Ishikawa (cell line): ENCODE measurements at regions not wholly inside any gene's neighbourhood (a gene's known extent, or its start where the extent isn't known, plus 50 kb on each side); places are given as distances from the start of the nearest gene placed in this dataset.

Source experiments
- CEBPB ChIP-seq: IDR thresholded peaks from 2 replicates; pipeline ENCODE4 v1.6.1; 2012
- CREB1 ChIP-seq: IDR thresholded peaks from 2 replicates; pipeline ENCODE4 v1.6.1; 2012; ENCODE audit warnings: low read depth
- EGR1 ChIP-seq: IDR thresholded peaks from 2 replicates; pipeline ENCODE4 v1.6.1; 2012
- EP300 ChIP-seq: IDR thresholded peaks from 2 replicates; pipeline ENCODE4 v1.6.1; 2012; ENCODE audit warnings: borderline replicate concordance
- FOXM1 ChIP-seq: IDR thresholded peaks from 2 replicates; pipeline ENCODE4 v1.6.1; 2012; ENCODE audit warnings: low read depth, borderline replicate concordance
- NFIC ChIP-seq: IDR thresholded peaks from 2 replicates; pipeline ENCODE4 v1.6.1; 2012
- RAD21 ChIP-seq: IDR thresholded peaks from 2 replicates; pipeline ENCODE4 v1.6.1; 2012; ENCODE audit warnings: low read depth
- TAF1 ChIP-seq: IDR thresholded peaks from 2 replicates; pipeline ENCODE4 v1.6.1; 2012; ENCODE audit warnings: low read depth, mild to moderate bottlenecking
- TCF12 ChIP-seq: IDR thresholded peaks from 2 replicates; pipeline ENCODE4 v1.6.1; 2012; ENCODE audit warnings: low read depth
- TEAD4 ChIP-seq: IDR thresholded peaks from 2 replicates; pipeline ENCODE4 v1.6.1; 2012
- YY1 ChIP-seq: IDR thresholded peaks from 2 replicates; pipeline ENCODE4 v1.6.1; 2012; ENCODE audit warnings: low read depth
- ZBTB7A ChIP-seq: IDR thresholded peaks from 2 replicates; pipeline ENCODE4 v1.6.1; 2012; ENCODE audit warnings: low read depth
- TF ChIP-seq, protein P1 (sequence below): IDR thresholded peaks from 2 replicates; pipeline ENCODE4 v1.6.1; 2012
- TF ChIP-seq, protein P2 (sequence below): IDR thresholded peaks from 2 replicates; pipeline ENCODE4 v1.6.1; 2012

DNA sequence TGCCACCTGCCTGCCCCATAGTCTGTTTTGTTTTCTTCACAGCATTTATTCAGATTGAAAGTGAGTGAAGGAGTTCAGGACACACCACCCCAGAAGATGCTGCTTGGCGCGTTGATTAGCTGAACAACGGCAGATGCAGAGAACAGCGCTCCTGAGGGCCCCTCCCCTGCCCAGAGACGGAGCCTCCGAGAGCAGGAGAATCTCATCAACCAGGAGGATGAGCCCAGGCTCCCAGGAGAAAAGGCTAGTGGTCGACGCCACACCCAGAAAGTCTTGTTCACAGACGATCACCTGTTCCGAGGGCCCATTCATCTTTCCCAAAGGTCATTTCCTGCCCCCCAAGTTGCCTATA, 180.4 kb upstream of the PPP1R26 start:
- TF ChIP-seq RAD21 (no peak), TEAD4 (no peak), EGR1 (no peak), FOXM1 (no peak), CREB1 (no peak)

- TF ChIP-seq CEBPB (no peak), ZBTB7A (no peak), TAF1 (no peak), TEAD4 (no peak), EGR1 (no peak), EP300 (no peak), RAD21 (no peak), CREB1 (no peak), TCF12 (no peak)
Observed at GRCh38 chr9:135299651-135300345, 179.8 kb upstream of the PPP1R26 start.

- TF ChIP-seq, protein P1, sequence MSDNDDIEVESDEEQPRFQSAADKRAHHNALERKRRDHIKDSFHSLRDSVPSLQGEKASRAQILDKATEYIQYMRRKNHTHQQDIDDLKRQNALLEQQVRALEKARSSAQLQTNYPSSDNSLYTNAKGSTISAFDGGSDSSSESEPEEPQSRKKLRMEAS, result no peak
- no peak for TF ChIP-seq YY1
- no peak for TF ChIP-seq FOXM1
- no peak for TF ChIP-seq NFIC
- no peak for TF ChIP-seq CEBPB
- TF ChIP-seq TCF12, result no peak
Observed at GRCh38 chr9:135300346-135301141, 179.0 kb upstream of the PPP1R26 start.

DNA sequence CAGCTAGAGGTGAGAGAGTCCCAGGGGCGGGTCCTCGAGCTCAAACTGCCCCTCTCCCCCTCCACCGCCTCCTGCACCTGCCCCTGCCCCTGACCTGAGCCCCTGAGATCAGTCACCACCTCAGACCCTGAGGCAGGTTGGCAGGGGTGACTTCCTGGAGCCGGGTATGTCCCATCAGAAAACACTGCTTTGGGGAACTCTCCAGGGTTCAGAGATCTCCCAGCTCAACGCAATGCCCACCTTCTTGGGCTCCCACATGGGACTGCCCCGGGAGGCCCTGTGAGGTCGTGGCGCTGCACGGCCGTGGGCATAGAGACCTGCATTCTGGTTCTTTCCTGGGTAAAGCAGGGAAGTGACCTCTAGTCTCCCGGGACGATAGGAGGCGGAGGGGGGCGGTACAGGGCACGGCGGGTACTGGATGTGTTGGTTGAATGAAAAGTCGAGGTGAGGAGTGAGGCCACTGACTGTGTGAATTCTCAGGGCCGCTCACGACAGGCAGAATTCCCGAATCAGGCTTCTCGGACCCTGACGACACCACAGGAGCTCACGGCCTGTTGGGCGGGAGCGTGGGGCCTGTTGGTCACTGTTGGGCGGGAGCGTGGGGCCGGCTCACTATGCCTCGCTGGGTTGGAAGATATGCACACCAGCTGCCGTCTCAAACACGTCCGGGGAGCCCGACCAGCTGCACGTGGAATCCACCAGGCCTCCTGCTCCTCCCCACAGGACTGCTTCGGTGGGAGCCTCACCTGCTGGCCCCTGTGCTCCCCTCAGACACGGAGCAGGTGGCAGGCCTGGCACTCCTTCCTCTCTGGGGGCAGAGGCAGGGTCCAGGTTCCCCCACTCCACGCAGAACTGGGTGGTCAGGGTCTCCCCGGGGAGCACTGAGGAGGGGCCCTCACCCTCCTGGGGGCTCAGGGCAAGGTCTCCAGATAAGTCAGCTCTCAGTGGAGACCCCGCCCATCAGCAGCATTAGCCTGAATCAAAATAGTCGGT, 178.0 kb upstream of the PPP1R26 start:
- no peak for TF ChIP-seq TCF12
- no peak for TF ChIP-seq TEAD4
- TF ChIP-seq ZBTB7A, result no peak
- TF ChIP-seq, protein P2, sequence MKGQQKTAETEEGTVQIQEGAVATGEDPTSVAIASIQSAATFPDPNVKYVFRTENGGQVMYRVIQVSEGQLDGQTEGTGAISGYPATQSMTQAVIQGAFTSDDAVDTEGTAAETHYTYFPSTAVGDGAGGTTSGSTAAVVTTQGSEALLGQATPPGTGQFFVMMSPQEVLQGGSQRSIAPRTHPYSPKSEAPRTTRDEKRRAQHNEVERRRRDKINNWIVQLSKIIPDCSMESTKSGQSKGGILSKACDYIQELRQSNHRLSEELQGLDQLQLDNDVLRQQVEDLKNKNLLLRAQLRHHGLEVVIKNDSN, result no peak
- no peak for TF ChIP-seq NFIC
- no peak for TF ChIP-seq FOXM1

- TF ChIP-seq TEAD4, result no peak
- TF ChIP-seq, protein P1, result no peak
- no peak for TF ChIP-seq CEBPB
- TF ChIP-seq TAF1, result no peak
Observed at GRCh38 chr9:135302329-135303279, 177.0 kb upstream of the PPP1R26 start.

DNA sequence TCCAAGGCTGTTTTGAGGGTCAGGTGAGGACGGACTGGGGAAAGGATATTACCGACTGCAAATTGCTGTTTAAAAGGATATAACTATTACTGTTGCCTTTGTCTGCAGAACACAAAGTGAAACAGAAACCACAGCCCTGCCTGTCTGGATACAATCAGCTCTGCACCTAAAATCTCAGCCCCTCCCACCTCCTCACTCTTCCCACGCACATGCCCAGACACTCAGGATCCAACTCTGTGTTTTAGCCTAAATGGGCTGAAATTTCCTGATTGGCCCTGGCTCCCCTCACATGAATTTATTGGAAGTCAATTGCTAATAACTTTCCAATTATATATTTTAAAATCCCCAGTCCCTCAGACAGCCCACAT, 176.3 kb upstream of the PPP1R26 start:
- TF ChIP-seq TAF1 (no peak), TEAD4 (no peak), TCF12 (no peak), EGR1 (no peak), YY1 (no peak), FOXM1 (no peak), CREB1 (no peak), CEBPB (no peak)
- TF ChIP-seq, protein P2, result no peak
- TF ChIP-seq, protein P1, result no peak

DNA sequence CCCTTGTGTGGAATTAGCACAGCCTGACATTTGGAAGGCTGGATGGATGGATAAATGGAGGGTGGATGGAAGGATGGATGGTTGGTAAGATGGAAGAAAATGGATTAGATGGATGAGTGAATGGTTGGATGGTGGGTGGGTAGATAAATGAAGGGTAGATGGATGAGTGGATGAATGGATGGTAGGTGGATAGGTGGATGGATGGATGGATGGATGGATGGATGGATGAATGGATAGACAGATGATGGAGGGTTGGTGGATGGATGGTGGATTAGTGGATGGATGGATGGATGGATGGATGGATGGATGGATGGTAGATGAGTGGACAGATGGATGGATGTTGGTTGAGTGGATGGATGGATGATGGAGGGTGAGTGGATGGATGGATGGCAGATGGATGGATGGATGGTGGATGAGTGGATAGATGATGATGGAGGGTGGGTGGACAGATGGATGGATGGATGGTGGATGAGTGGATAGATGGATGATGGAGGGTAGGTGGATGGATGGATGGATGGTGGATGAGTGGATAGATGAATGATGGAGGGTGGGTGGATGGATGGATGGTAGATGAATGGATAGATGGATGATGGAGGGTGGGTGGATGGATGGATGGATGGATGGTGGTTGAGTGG, 175.6 kb upstream of the PPP1R26 start:
- TF ChIP-seq CREB1 (no peak), YY1 (no peak), EP300 (no peak), ZBTB7A (no peak), TAF1 (no peak), RAD21 (no peak), FOXM1 (no peak), TEAD4 (no peak)
- TF ChIP-seq, protein P2, result no peak
- TF ChIP-seq, protein P1, result no peak
